Left kidney (tissue), 1 donor: ENCODE measurements at regions not wholly inside any gene's neighbourhood (a gene's known extent, or its start where the extent isn't known, plus 50 kb on each side); places are given as distances from the start of the nearest gene placed in this dataset.

ENCODE experiments used
- DNase-seq: peaks from one replicate; pipeline ENCODE4 v3.0.0-alpha.2; 2013

- DNase-seq, result peak; percentile 34
Measured at GRCh38 chr6:139436200-139436956, 61.9 kb upstream of the CITED2 start.

- DNase-seq, result no peak
Measured at GRCh38 chr6:139433631-139434419, 59.4 kb upstream of the CITED2 start.

GRCh38 chr6:139431602-139431956, 57.1 kb upstream of the CITED2 start:
- DNase-seq, result no peak

GRCh38 chr6:139430899-139431601, 56.6 kb upstream of the CITED2 start:
- DNase-seq, result no peak

- no peak for DNase-seq
Measured at GRCh38 chr6:139429580-139430145, 55.2 kb upstream of the CITED2 start.

- DNase-seq, result no peak
Measured at GRCh38 chr6:139427199-139427598, 52.8 kb upstream of the CITED2 start.

- no peak for DNase-seq
Measured at GRCh38 chr6:139426795-139427194, 52.3 kb upstream of the CITED2 start.

GRCh38 chr6:139425780-139426179, 51.3 kb upstream of the CITED2 start:
- DNase-seq, result no peak

- DNase-seq, result no peak
Measured at GRCh38 chr6:139423971-139424667, 49.7 kb upstream of the CITED2 start.
